Testis (tissue), 2 donors: ENCODE measurements at regions not wholly inside any gene's neighbourhood (a gene's known extent, or its start where the extent isn't known, plus 50 kb on each side); places are given as distances from the start of the nearest gene placed in this dataset.
"Not testable (repeated sequence)": the region's sequence is repeated elsewhere in the genome, so short reads cannot be mapped to it uniquely, and the experiment has no call there.

Experiments used
- DNase-seq: peaks from one replicate; pipeline ENCODE4 v3.0.0-alpha.2; 2019
- H3K27ac ChIP-seq, 2 donors: fragments of 200-600 bp; sonication (generic); one replicate each; pipeline ENCODE4 v1.5.1; 2019
- H3K27me3 ChIP-seq: fragments of 200-600 bp; sonication (generic); one replicate; pipeline ENCODE4 v1.5.1; 2019
- H3K36me3 ChIP-seq: fragments of 200-600 bp; sonication (generic); one replicate; pipeline ENCODE4 v1.5.1; 2017; ENCODE audit warnings: low read depth; ENCODE audit errors: missing control alignments
- H3K4me1 ChIP-seq: fragments of 200-600 bp; sonication (generic); one replicate; pipeline ENCODE4 v1.5.1; 2019
- H3K4me3 ChIP-seq, 2 donors: fragments of 200-600 bp; sonication (generic); one replicate each; pipeline ENCODE4 v1.5.1; 2017 to 2019
- H3K9me3 ChIP-seq: fragments of 200-600 bp; sonication (generic); one replicate; pipeline ENCODE4 v1.5.1; 2017
- CTCF ChIP-seq, 3 experiments: fragments of 450-650 bp in 2 of 3; fragments of 200-600 bp in 1 of 3; sonication (generic) in 1 of 3; IDR thresholded peaks; one replicate each; pipeline ENCODE4 v1.5.1; 2016 to 2019; ENCODE audit warnings: antibody characterized with exemption in 3 of 3, mild to moderate bottlenecking in 2 of 3, moderate library complexity in 1 of 3
- POLR2A ChIP-seq: fragments of 450-650 bp; IDR thresholded peaks from one replicate; pipeline ENCODE4 v1.6.1; 2017; ENCODE audit warnings: antibody characterized with exemption, mild to moderate bottlenecking, moderate library complexity
- WGBS, 2 donors: methylation state at CpG; one replicate each; pipeline ENCODE4 v1.1.5; 2018; 5-methylcytosine and 5-hydroxymethylcytosine counted together
- intact Hi-C: fragments of 100-400 bp; cut with DNase I; formaldehyde crosslinking; loops from one replicate; pipeline ENCODE4 v1.15.1; 2023; ENCODE audit warnings: low total_unique reads

DNA sequence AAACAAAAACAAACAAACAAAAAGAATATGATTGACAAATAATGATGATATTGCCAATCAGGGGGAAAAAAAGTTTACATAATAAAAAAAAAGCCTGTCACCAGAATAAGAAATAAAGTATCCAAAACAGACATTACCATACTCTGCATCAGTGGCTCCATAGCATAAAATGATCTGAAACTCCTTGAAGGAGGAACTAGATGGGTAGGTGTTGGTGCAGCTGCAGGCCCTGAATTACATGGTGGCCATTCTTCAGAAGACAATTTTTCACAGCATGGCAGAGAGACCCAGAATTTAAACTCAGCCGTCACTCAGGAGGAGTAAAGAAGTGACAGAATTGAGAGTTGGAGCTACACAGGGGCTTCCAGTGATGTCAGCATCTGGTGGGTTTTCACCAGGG lies 60.2 kb downstream of the GLUL start:
- no peak for DNase-seq
- H3K27ac ChIP-seq = no peak overlapping the region
- H3K27me3 ChIP-seq = no peaks in the 10 kb centered on the region
- TF ChIP-seq POLR2A (no peak), CTCF (IDR thresholded peaks at IDR 0.05) (no peak)
- WGBS, 2 donors = 84 to 85% methylated on average over 1 of the region's 1 CpG
- H3K9me3 ChIP-seq = no peaks in the 10 kb centered on the region
- no peaks in the 10 kb centered on the region for H3K4me1 ChIP-seq
- intact Hi-C loops = no loop called here
- no peak overlapping the region for H3K4me3 ChIP-seq
- no peaks in the 10 kb centered on the region for H3K36me3 ChIP-seq

DNA sequence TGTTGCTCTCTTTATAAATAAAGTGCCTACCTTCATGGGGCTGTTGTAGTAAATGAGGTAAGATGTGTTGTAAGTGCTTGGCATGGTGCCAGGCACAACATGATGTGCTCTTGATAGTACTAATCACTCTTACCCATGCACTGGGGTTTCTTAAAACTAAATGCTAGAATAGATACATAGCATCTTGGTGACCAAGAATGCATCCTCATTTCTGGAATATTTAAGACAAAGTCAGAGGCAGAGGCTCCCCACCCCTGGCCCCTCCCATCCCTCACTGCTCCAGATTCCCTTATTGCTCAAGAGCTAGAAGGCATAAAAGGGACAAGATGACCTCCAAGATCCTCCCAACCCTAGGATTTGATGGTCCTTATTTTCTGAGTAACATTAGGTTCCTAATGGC lies 61.3 kb downstream of the GLUL start:
- Histone ChIP-seq H3K9me3 (no peaks in the 10 kb centered on the region), H3K27me3 (no peaks in the 10 kb centered on the region), H3K4me1 (no peaks in the 10 kb centered on the region), H3K4me3 (no peak overlapping the region), H3K36me3 (no peaks in the 10 kb centered on the region), H3K27ac (no peak overlapping the region)
- DNase-seq = no peak
- TF ChIP-seq CTCF (IDR thresholded peaks at IDR 0.05) (no peak), POLR2A (no peak)
- intact Hi-C loops = no loop called here

GRCh38 chr1:182329471-182329870 lies 62.1 kb downstream of the GLUL start:
- no peak for TF ChIP-seq POLR2A
- no peak for TF ChIP-seq CTCF (IDR thresholded peaks at IDR 0.05)
- H3K4me3 ChIP-seq = no peak overlapping the region
- H3K36me3 ChIP-seq = no peaks in the 10 kb centered on the region
- no peaks in the 10 kb centered on the region for H3K27me3 ChIP-seq
- DNase-seq = no peak
- 59 to 96% methylated on average over 2 of the region's 2 CpGs for WGBS, 2 donors
- no peaks in the 10 kb centered on the region for H3K4me1 ChIP-seq
- intact Hi-C loops = no loop called here
- no peak overlapping the region for H3K27ac ChIP-seq
- H3K9me3 ChIP-seq = no peaks in the 10 kb centered on the region

DNA sequence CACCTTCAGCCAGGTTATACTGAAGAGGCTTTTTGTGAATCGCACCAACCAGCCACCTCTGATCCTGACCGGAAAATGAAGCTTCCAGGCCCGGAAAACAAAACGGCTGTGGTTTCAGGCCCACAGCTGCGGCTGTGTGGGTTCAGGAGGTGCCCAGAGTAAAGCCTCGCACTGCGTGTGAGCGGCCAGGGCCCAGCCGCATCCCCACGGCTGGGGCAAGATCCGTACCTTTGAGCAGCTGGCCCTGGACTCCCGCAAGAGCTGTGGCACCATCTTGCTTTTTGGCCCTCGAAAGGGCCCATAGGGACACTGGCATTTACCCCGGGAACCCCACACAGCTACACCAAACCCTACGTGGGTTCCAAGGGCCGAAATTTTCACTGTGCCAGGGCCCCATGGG lies 63.0 kb downstream of the GLUL start:
- TF ChIP-seq CTCF (IDR thresholded peaks at IDR 0.05) = no peak
- no peak for TF ChIP-seq POLR2A
- no peaks in the 10 kb centered on the region for H3K36me3 ChIP-seq
- H3K9me3 ChIP-seq = no peaks in the 10 kb centered on the region
- intact Hi-C loops = no loop called here
- no peaks in the 10 kb centered on the region for H3K27me3 ChIP-seq
- H3K27ac ChIP-seq = no peak overlapping the region
- no peaks in the 10 kb centered on the region for H3K4me1 ChIP-seq
- DNase-seq = no peak
- WGBS, 2 donors = 65 to 68% methylated on average over 10 to 16 of the region's 16 CpGs
- peak overlapping the region; percentile 21 to 34 for H3K4me3 ChIP-seq

GRCh38 chr1:182325339-182325738 lies 66.3 kb downstream of the GLUL start:
- no peaks in the 10 kb centered on the region for H3K27me3 ChIP-seq
- DNase-seq = no peak
- H3K4me1 ChIP-seq = no peaks in the 10 kb centered on the region
- H3K9me3 ChIP-seq = no peaks in the 10 kb centered on the region
- no peak overlapping the region for H3K4me3 ChIP-seq
- H3K27ac ChIP-seq = no peak overlapping the region
- intact Hi-C loops = no loop called here
- 82 to 87% methylated on average over 2 of the region's 2 CpGs for WGBS, 2 donors
- no peaks in the 10 kb centered on the region for H3K36me3 ChIP-seq
- TF ChIP-seq CTCF (IDR thresholded peaks at IDR 0.05) = no peak
- no peak for TF ChIP-seq POLR2A

DNA sequence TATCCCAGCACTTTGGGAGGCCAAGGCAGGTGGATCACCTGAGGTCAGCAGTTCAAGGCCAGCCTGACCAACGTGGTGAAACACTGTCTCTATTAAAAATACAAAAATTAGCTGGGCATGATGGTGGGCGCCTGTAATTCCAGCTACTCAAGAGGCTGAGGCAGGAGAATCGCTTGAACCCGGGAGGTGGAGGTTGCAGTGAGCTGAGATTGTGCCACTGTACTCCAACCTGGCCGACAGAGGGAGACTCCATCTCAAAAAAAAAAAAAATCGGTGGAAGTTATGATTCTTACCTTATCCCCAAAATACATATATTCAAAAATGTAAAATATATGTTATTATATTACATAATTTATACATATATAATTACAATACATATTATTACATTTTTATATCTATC lies 70.1 kb downstream of the GLUL start:
- DNase-seq, intact Hi-C loops, H3K9me3 ChIP-seq, H3K36me3 ChIP-seq, H3K4me1 ChIP-seq, H3K27ac ChIP-seq, H3K27me3 ChIP-seq, H3K4me3 ChIP-seq: not testable (repeated sequence)
- 81 to 84% methylated on average over 6 of the region's 6 CpGs for WGBS, 2 donors
